ENCODE measurements at regions not wholly inside any gene's neighbourhood (a gene's known extent, or its start where the extent isn't known, plus 50 kb on each side); places are given as distances from the start of the nearest gene placed in this dataset.

DNA sequence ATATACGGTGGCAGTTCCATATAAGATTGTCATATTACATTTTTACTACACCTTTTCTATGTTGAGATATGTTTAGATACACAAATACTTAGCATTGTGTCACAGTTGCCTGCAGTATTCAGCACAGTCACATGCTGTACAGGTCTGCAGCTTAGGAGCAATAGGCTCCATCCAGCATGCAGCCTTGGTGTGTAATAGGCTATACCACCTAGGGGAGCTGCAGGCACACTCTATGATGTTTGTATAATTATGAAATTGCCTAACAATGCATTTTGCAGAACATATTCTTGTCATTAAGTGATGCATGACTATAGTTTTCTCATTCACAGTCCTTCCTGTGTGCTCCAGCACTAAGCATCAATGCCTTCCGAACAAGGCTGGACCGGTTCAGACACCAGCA lies 133.4 kb downstream of the NDUFA10 start:
- no peak overlapping the region for H3K4me3 Mint-ChIP-seq

DNA sequence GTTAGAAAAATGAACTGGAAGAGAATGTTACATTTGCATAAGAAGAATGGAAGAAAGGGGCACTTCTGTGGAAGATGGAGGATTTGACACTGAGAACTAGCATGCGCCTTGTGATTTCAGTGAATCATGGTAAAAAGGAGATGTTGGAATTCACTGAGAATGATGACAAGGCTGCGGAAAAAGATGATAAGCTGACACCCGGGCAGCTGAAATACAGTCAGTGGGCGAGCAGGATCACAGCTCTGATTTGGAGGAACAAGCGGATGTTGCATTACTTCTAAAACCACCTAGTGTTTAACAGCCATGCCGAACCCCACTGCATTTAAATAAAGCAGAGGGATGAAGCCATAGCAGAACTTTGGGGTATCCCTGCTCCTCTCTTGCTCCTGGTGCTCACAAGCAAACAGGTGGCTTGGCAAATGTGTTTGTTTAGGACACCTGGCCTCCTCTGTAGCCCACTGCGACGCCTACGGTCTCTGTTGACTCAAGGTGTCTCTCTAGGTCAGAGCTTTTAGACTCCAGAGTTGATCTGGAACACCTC lies 134.9 kb downstream of the NDUFA10 start:
- no peak overlapping the region for H3K4me3 Mint-ChIP-seq
- H3K4me1 Mint-ChIP-seq (ENCODE audit: low read depth) = no peaks in the 10 kb centered on the region
- peaks cover 14% of the 10 kb centered on the region for H3K27me3 Mint-ChIP-seq
- no peak overlapping the region for H3K27ac Mint-ChIP-seq
- DNase-seq = peak; percentile 9
- no peaks in the 10 kb centered on the region for H3K36me3 Mint-ChIP-seq (ENCODE audit: low read depth)
- H3K9me3 Mint-ChIP-seq = peaks cover 9% of the 10 kb centered on the region

More for the DNA sequence above, 133.4 kb downstream of the NDUFA10 start:
- Mint-ChIP-seq H3K27me3 (peaks cover 19% of the 10 kb centered on the region), H3K36me3 (ENCODE audit: low read depth) (no peaks in the 10 kb centered on the region), H3K4me1 (ENCODE audit: low read depth) (no peaks in the 10 kb centered on the region), H3K27ac (no peak overlapping the region), H3K9me3 (peaks cover 2% of the 10 kb centered on the region)
- DNase-seq = no peak

DNA sequence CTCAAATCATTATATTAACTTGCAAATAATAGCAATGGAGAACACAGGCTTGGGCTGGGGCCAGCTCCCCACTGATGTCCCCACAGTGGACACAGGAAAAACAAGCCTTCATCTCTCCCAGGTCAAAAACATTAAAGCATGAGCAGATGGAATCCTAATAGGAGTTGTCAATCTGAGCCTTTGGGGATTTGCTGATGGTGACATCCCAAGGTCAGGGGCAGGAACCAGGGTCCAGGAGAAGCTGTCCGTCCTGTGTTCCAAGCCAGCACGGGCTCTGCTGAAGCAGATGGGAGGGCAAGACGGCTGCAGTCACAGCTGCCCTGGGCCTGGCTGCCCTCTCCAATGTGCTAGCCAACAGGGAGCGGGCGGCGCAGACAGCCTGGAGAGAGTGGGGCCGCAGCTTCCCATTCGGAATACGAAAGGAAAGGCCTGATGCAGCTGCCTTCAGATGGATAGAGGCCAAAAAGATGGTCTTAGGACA lies 135.5 kb downstream of the NDUFA10 start:
- Mint-ChIP-seq H3K27me3 (peaks cover 8% of the 10 kb centered on the region), H3K27ac (no peak overlapping the region), H3K9me3 (peaks cover 14% of the 10 kb centered on the region), H3K4me3 (no peak overlapping the region), H3K4me1 (ENCODE audit: low read depth) (no peaks in the 10 kb centered on the region), H3K36me3 (ENCODE audit: low read depth) (no peaks in the 10 kb centered on the region)
- peak; percentile 11 for DNase-seq

DNA sequence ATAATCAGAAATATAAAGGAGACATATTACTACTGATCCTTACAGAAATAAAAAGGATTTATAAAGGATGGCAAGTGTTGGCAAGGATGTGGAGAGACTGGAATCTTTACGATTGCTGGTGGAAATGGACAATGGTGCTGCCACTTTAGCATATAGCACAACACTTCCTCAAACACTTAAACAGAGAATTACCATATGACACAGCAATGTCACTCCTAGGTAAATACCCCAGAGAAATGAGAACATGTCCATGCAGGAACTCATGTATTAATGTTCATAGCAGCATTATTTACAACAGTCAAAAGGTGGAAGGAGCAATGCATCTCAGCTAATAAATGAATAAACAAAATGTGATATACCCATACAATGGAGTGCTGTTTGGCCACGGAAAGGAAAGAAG lies 137.5 kb downstream of the NDUFA10 start:
- Mint-ChIP-seq H3K27ac (no peak overlapping the region), H3K36me3 (ENCODE audit: low read depth) (no peaks in the 10 kb centered on the region), H3K9me3 (peaks cover 17% of the 10 kb centered on the region), H3K27me3 (no peaks in the 10 kb centered on the region), H3K4me1 (ENCODE audit: low read depth) (no peaks in the 10 kb centered on the region), H3K4me3 (no peak overlapping the region)
- no peak for DNase-seq

DNA sequence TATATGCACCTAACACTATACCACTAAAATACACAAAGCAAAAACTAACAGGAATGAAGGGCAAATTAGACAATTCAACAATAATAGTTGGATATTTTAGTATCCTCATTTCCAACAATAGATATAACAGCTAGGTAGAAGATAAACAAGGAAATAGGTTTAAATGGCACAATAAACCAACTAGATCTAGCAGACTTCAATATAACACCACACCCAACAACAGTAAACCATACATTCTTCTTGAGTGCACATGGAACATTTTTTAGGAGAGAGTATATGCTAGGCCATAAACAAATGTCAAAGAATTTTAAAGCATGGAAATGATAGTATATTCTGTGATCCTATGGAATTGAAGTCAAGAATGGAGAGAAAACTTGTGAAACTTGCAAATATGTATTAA lies 138.4 kb downstream of the NDUFA10 start:
- H3K4me1 Mint-ChIP-seq (ENCODE audit: low read depth) = peaks cover 3% of the 10 kb centered on the region
- peaks cover 17% of the 10 kb centered on the region for H3K9me3 Mint-ChIP-seq
- peaks cover 4% of the 10 kb centered on the region for H3K27me3 Mint-ChIP-seq
- DNase-seq = no peak
- no peak overlapping the region for H3K4me3 Mint-ChIP-seq
- no peak overlapping the region for H3K27ac Mint-ChIP-seq
- no peaks in the 10 kb centered on the region for H3K36me3 Mint-ChIP-seq (ENCODE audit: low read depth)

DNA sequence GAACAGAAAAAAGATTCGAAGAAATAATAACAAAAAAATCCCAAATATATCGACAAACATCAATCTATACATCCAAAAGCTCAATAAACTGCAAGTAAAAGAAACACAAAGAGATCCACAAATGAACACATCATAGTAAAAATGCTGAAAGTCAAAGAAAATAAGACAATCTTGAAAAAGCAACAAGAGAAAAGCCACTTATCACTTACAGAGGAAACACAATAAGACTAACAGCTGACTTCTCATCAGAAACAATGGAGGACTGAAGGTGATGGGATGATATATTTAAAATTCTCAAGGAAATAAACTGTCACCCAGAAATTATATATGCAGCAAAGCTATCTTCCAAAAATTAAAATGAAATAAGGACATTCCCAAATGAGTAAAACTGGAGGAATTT lies 140.3 kb downstream of the NDUFA10 start:
- Mint-ChIP-seq H3K9me3 (peaks cover 17% of the 10 kb centered on the region), H3K4me3 (no peak overlapping the region), H3K27ac (no peak overlapping the region), H3K4me1 (ENCODE audit: low read depth) (peaks cover 3% of the 10 kb centered on the region), H3K36me3 (ENCODE audit: low read depth) (no peaks in the 10 kb centered on the region), H3K27me3 (peaks cover 13% of the 10 kb centered on the region)
- no peak for DNase-seq

DNA sequence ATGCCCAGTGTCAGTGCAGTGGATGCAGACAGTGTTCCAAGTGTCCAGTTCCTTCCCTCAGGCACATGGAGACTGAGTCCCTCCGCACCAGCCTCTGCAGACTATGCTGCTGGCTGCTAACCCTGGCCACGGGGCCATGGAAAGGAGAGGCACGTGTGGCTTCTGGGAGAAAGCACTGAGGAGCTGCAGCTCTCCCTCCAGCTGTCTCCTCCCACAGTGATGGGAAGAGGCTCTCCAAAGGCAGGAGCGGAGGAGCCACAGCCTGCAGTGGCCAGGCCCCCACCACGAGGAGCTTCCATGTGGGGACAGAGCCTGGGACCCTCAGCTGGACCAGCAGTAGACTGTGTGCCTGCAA lies 141.1 kb downstream of the NDUFA10 start:
- Mint-ChIP-seq H3K4me3 (no peak overlapping the region), H3K27ac (no peak overlapping the region), H3K27me3 (peaks cover 13% of the 10 kb centered on the region), H3K4me1 (ENCODE audit: low read depth) (peaks cover 3% of the 10 kb centered on the region), H3K9me3 (peaks cover 17% of the 10 kb centered on the region), H3K36me3 (ENCODE audit: low read depth) (no peaks in the 10 kb centered on the region)
- peak; percentile 2 for DNase-seq

DNA sequence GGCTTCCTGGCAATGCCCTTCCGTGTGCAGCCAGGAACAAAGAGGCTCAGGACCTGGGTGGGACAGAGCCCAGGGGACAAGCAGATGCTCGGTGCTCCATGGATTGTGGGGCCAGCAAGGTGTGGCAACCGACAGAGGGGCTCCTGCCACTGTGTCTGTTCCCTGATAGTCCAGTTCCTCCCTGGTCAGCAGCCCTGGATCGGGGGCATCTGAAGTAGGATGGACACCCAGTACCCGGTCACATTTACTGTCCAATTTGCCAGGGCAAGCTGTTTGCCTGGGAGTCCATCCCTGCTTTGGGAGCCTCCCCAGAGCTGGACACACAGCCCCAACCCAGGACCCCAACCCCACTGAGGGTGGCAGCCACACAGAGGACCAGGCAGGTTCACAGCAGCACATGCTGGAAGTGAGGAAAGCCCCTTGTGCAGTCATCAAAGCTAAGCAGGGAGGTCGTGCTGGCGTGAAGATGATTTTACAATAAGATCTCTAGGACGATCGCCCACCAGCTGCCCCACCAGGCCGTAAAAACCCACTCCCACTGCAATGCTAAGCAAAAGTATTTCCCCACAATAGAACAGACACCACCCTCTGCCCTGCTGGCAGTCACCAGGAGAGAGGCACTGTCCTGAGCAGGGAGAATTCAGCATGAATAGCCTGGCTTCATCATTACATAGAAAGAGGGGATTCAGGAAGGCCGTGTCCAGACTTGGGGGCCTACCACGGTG lies 141.7 kb downstream of the NDUFA10 start:
- peaks cover 3% of the 10 kb centered on the region for H3K4me1 Mint-ChIP-seq (ENCODE audit: low read depth)
- H3K4me3 Mint-ChIP-seq = no peak overlapping the region
- H3K36me3 Mint-ChIP-seq (ENCODE audit: low read depth) = no peaks in the 10 kb centered on the region
- peaks cover 13% of the 10 kb centered on the region for H3K27me3 Mint-ChIP-seq
- H3K27ac Mint-ChIP-seq = no peak overlapping the region
- peaks cover 17% of the 10 kb centered on the region for H3K9me3 Mint-ChIP-seq
- peak; percentile 7 for DNase-seq

DNA sequence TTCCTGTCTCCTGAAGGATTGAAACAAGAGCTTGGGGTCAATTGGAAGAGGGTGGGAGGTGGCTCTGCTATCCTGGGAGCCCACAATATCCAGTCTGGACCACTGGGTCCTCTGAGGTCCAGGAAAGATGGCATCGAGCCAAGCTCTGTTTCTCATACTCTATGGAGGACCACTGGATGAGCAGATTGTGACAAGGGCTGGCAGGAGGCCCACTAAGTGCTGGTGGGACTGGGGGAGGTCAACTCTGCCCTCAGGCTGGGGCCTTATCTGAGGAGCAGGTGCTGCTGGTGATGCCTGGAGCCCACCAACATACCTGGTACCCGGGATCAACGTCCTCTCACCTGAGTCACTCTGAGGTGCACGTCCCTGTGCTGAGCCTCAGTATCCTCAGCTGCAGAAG lies 142.4 kb downstream of the NDUFA10 start:
- no peak for DNase-seq
- peaks cover 13% of the 10 kb centered on the region for H3K27me3 Mint-ChIP-seq

DNA sequence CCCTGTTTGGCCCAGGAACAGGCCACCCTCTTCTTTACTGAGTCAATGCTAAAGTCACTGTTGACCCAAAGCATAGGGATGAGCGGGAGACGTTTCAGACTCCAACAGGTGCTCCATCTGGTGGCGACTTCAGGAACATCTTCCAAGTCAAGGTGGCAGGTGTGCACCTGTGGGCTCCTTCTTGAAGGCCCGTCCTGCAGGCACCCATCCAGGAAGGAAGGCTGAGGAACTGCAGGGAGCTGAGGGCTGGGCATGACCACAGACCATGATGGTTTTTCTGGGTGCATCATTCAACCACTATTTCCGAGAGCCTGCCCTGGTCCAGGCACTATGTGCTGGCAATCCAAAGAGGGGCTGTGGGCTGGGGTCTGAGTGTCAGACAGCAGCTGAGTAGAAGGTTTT lies 142.8 kb downstream of the NDUFA10 start:
- H3K27ac Mint-ChIP-seq = no peak overlapping the region
- peak; percentile 70 for DNase-seq
- H3K4me1 Mint-ChIP-seq (ENCODE audit: low read depth) = peaks cover 3% of the 10 kb centered on the region
- H3K9me3 Mint-ChIP-seq = peaks cover 17% of the 10 kb centered on the region
- H3K4me3 Mint-ChIP-seq = no peak overlapping the region
- peaks cover 13% of the 10 kb centered on the region for H3K27me3 Mint-ChIP-seq
- H3K36me3 Mint-ChIP-seq (ENCODE audit: low read depth) = no peaks in the 10 kb centered on the region

More for the DNA sequence above, 142.4 kb downstream of the NDUFA10 start:
- Mint-ChIP-seq H3K27ac (no peak overlapping the region), H3K9me3 (peaks cover 17% of the 10 kb centered on the region), H3K4me3 (no peak overlapping the region), H3K36me3 (ENCODE audit: low read depth) (no peaks in the 10 kb centered on the region), H3K4me1 (ENCODE audit: low read depth) (peaks cover 3% of the 10 kb centered on the region)

DNA sequence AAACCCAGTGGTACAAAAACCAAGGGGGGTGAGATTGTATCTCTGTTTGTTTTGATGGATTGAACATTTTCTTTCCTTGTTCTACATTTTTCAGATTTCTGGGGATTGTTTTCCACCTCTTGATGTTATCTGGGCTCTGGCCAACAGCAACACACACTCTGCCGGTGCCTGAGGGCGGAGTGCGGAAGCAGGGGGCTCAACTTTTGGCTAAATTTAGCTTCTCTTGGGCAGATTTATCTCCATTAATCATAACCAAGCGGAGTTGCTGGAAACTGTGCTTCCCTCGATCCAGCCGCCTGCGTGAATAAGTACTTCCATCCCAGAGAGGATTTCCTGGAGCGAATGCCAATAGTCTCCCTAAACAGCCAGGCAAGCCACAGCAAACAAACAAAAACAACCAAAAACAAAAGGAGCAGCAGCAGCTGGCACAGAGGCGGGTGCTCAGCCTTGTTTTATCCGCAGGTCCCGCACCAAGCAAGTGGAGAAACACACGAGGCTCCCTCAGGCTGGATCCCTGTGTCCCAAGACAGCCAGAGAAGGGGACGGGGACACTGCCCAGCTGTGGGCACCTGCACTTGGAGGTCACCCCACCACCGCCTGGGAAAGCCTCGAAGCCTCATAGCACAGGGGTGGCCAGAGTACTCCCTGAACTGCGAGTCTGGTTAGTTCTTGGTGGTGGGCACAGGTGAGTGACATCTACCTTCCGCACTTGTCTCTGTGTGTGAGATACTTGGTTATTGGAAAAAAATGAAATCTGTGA lies 143.4 kb downstream of the NDUFA10 start:
- no peak for DNase-seq
- Mint-ChIP-seq H3K27ac (no peak overlapping the region), H3K9me3 (peaks cover 15% of the 10 kb centered on the region), H3K36me3 (ENCODE audit: low read depth) (no peaks in the 10 kb centered on the region), H3K4me3 (no peak overlapping the region), H3K27me3 (peaks cover 13% of the 10 kb centered on the region), H3K4me1 (ENCODE audit: low read depth) (peaks cover 3% of the 10 kb centered on the region)

DNA sequence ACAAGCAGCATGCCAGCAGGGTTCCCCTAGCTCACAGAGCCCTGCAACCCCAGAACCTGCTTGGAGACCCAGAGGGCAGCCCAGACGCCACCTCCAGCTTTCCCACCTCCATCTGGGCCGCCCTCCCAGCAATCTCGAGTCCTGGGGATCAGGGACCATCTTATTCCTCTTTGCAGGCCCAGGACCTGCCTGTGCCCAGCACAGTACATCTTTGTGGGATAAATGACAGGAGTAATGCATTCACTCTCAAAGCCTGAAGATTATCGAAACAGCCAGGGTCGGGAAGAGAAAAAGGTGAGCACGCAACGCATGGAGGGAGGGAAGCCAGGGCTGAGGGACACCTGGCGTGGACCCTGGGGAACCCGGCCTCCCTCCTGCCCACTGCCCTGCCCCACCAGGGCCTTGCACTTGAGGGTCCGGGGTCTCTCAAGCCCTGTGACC lies 144.1 kb downstream of the NDUFA10 start:
- Mint-ChIP-seq H3K27me3 (peaks cover 13% of the 10 kb centered on the region), H3K27ac (no peak overlapping the region), H3K36me3 (ENCODE audit: low read depth) (no peaks in the 10 kb centered on the region), H3K4me1 (ENCODE audit: low read depth) (peaks cover 3% of the 10 kb centered on the region), H3K4me3 (no peak overlapping the region), H3K9me3 (peaks cover 11% of the 10 kb centered on the region)
- DNase-seq = peak; percentile 22

DNA sequence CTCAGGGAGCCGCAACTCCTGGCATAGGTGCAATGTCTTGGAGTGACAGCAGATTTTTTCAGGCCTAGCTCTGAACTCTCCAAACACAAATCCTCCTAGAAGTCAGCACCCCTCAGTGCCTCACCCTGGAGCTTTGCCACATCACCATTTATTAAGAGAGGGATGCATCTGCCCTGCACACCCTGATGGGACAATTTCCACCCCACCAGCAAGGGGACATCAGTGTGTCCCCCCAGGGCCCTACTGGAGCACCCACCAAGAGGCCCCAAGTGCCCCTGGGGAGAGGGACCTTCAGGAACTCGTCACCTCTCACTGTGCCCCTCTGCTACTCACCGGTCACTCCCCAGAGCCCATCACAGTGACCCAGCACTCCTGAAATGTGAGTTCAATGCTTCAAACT lies 144.7 kb downstream of the NDUFA10 start:
- Mint-ChIP-seq H3K27me3 (peaks cover 13% of the 10 kb centered on the region), H3K27ac (no peak overlapping the region), H3K36me3 (ENCODE audit: low read depth) (no peaks in the 10 kb centered on the region), H3K4me3 (no peak overlapping the region), H3K9me3 (peaks cover 10% of the 10 kb centered on the region), H3K4me1 (ENCODE audit: low read depth) (peaks cover 3% of the 10 kb centered on the region)
- DNase-seq = no peak

DNA sequence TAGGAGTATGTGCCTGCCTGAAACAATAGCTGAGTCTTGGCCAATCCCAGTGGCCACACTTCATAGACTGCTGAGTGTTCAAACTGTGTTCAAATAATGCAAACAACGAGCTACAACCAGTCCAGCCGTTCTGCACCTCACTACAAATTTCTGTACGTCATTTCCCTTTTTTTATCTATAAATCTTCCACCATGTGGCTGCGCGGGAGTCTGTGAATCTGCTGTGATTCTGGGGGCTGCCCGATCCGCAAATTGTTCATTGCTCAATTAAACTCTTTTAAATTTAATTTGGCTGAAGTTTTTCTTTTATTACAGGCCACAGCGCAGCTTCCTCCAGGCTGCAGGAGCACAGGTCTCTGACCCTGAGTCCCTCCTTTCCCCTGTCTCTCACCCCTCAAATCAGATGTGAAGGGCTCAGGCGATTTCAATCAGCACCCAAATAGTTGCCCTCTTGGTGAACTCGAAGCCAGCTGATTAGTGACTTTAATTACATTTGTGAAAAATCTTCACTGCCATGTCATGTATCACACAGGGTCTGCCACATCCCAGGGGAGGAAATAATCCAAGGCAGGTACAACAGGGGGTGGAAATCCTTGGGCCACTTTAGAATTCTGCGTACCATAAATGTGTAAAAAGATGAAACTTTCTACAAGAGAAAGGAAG lies 145.6 kb downstream of the NDUFA10 start:
- H3K27me3 Mint-ChIP-seq = peaks cover 16% of the 10 kb centered on the region
- DNase-seq = peak; percentile 7
- no peak overlapping the region for H3K27ac Mint-ChIP-seq
- no peak overlapping the region for H3K4me3 Mint-ChIP-seq
- H3K4me1 Mint-ChIP-seq (ENCODE audit: low read depth) = peaks cover 3% of the 10 kb centered on the region
- no peaks in the 10 kb centered on the region for H3K36me3 Mint-ChIP-seq (ENCODE audit: low read depth)
- H3K9me3 Mint-ChIP-seq = peaks cover 2% of the 10 kb centered on the region
